ENCODE measurements at regions not wholly inside any gene's neighbourhood (a gene's known extent, or its start where the extent isn't known, plus 50 kb on each side); places are given as distances from the start of the nearest gene placed in this dataset.
"Not testable (repeated sequence)": the region's sequence is repeated elsewhere in the genome, so short reads cannot be mapped to it uniquely, and the experiment has no call there.

GRCh38 chr4:81816031-81816761, 344.5 kb upstream of the RASGEF1B start:
- no peak for DNase-seq (ENCODE audit: low spot score)

DNA sequence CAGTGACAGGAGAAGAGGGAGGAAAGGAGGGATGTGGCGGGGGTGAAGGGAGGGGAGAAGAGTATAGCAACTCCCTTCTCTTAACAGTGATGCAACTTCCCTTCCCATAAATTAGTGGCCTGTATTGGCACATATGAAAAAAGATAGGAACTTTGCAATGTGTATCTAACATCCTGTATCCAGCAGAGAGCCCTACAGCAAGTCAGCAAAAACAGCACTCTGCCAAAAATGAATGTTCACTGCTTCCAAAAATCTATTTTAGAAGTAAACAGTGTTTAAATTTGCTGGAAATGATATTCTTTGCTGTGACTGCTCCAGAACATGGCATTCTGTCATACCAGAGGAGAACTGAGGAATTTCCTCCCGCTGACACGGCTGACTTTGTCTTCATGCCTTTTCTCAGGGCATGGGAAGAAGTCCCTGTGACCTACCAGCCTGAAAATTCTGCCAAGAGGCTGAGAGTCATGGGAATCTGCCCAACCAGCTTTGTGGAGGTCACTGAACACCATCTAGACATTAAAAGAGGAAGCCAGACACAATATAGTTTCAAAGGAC, 343.4 kb upstream of the RASGEF1B start:
- no peak for DNase-seq (ENCODE audit: low spot score)

DNA sequence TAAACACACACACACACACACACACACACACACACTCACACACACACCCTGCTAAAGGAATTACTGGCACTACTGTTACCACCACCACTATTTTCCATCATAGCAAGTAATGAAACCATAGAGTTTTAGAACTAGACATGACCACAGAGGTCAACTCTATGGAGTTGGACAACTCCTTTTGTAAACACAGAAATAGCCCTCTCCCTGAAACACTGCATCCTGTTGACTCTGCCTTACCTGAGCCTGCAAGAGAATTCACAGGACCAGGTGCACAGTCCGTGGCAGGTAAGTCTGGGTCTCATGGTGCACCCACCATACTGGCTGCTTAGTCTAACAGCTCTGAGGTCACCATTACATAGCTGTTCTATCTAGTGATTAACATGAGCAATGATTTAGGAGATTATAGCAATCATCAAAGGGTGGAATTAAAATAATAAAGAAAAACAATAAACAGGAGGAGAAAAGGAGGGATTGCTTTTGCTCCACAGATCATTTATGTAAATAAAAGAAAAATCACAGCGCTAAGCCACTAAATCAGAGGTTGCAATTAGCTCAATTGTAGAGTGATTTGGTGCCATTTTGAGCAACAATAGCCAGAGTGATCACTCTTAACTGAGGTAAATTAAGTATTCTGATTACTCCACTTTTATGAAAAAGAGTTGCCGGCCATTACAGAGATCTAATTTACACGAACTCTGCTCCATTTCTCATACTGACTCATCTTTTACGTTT, 340.0 kb upstream of the RASGEF1B start:
- DNase-seq (ENCODE audit: low spot score), result no peak

- DNase-seq (ENCODE audit: low spot score), result no peak
Observed at GRCh38 chr4:81808011-81808672, 336.4 kb upstream of the RASGEF1B start.

DNA sequence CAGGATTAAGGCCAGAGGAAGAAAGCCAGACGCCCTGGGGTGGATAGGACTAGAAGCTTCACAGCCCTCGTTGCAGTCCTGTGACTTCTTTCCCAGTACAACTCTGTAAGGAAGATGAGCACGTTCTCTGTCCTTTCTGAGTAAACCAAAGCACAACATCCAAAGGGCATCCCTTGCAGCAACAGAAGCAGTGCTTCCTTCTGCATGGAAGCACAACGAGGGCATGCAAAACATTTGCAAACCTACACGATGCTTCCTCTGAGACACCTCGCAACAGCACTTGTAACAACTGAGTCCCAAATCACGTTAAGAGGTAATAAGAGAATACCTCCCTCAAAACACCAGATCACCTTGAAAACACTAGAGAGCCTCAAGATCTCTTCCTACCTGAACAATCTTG, 335.7 kb upstream of the RASGEF1B start:
- DNase-seq (ENCODE audit: low spot score), result no peak

GRCh38 chr4:81806485-81806884, 334.8 kb upstream of the RASGEF1B start:
- DNase-seq (ENCODE audit: low spot score), result no peak

DNA sequence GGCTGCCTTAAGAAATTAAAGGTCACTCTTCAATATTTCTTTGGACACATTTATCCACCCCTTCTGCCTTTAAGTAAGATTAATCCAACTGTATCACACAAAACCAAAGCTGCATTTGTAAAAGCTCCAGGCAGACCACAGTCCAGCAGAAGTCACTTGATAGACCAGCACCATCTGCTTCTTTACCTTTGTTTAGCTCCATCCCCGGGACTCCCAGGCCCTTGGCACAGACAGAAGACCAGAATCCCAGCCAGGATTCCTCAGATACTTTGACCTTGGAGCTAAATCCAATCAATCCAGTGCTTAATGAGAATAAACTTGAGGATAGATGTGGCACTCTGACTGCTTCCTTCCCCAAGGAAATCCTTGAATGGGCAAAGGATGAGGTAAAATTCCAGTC, 333.1 kb upstream of the RASGEF1B start:
- no peak for DNase-seq (ENCODE audit: low spot score)

- no peak for DNase-seq (ENCODE audit: low spot score)
Observed at GRCh38 chr4:81802285-81802846, 330.7 kb upstream of the RASGEF1B start.

DNA sequence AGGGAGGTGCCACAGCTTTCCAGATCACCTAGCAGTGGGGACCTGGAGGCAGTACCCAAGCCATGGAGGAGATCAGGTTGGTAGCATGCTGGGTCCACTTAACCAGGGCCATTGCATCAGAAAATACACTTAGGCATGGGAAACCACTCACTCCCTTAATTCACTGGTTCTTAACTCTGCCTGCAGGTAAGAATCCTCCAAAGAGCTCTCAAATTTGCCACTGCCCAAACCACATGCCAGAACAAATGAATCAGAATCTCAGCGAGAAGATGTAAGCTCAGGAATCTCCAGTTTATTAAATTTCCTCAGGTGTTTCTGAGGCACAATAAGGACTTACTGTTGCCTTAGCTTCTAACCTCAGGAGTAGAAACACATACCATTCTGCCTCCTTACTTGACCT, 327.7 kb upstream of the RASGEF1B start:
- DNase-seq (ENCODE audit: low spot score), result no peak

DNA sequence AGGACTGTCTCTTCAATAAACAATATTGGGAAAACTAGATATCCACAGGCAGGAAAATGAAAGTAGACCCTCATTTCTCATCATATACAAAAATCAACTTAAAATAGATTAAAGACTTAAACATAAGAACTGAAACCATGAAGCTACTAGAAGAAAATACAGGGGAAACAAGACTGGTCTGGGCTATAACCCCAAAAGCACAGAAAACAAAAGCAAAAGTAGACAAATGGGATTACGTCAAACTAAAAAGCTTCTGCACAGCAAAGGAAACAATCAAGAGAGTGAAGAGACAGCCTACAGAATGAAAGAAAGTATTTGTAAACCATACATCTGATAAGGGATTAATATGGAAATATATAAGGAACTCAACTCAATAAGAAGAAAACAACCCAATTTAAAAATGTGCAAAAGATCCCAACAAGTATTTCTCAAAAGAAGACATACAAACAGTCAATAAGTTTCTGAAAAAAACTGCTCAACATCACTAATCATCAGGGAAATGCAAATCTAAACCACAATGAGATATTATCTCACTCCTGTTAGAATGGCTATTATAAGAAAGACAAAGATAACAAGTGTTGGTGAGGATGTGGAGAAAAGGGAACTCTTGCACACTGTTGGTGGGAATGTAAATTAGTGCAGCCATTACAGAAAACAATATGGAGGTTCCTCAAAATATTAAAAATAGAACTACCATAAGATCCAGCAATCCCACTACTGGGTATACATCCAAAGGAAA, 325.3 kb upstream of the RASGEF1B start:
- DNase-seq (ENCODE audit: low spot score), result no peak

GRCh38 chr4:81792521-81792920, 320.8 kb upstream of the RASGEF1B start:
- no peak for DNase-seq (ENCODE audit: low spot score)

GRCh38 chr4:81790477-81790876, 318.8 kb upstream of the RASGEF1B start:
- DNase-seq (ENCODE audit: low spot score), result no peak

DNA sequence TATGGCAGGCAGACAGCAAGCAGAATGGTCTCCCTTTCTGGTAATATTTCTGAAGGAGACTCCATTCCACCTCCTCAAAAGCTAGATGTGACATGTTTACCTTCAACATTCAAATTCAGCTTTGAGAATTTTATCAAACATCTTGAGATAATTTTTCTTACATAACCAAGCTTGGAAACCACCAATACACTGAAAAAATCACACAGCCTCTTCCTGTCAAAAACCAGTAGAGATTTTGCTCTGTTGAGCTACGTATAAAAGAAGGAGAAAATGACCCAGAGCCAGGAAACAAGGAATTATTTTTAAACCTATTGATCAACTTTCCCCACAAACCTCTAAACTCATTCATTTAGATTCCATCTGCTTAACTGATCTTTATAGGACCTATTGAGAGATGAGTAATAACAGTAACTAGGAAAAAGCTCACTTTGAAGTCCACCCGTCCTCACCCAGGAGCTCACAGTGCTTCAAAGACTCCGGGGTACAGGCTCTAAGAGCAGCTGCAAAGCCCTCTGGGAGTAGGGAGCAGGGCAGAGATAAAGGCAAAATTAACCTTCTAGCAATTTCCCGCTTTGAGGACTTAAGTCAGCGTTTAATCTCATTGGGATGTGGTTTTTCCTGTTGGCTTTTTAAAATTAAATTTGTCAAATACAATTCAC, 318.2 kb upstream of the RASGEF1B start:
- no peak for DNase-seq (ENCODE audit: low spot score)

DNA sequence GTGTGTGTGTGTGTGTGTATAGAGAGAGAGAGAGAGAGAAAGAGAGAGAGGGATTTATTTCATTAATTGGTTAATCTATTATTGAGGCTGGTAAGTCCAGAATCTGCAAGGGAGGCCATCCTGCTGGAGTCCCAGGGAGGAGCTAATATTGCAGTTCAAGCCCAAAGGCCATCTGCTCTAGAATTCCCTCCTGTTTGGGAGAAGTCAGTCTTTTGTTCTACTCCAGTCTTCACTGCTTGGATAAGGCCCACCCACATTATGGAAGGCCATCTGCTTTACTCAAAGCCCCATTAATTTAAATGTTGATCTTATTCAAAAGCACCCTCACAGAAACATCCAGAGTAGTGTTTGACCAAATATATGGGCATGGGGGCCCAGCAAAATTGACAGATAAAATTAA, 317.5 kb upstream of the RASGEF1B start:
- no peak for DNase-seq (ENCODE audit: low spot score)

- DNase-seq (ENCODE audit: low spot score), result no peak
Observed at GRCh38 chr4:81786766-81787165, 315.1 kb upstream of the RASGEF1B start.

DNA sequence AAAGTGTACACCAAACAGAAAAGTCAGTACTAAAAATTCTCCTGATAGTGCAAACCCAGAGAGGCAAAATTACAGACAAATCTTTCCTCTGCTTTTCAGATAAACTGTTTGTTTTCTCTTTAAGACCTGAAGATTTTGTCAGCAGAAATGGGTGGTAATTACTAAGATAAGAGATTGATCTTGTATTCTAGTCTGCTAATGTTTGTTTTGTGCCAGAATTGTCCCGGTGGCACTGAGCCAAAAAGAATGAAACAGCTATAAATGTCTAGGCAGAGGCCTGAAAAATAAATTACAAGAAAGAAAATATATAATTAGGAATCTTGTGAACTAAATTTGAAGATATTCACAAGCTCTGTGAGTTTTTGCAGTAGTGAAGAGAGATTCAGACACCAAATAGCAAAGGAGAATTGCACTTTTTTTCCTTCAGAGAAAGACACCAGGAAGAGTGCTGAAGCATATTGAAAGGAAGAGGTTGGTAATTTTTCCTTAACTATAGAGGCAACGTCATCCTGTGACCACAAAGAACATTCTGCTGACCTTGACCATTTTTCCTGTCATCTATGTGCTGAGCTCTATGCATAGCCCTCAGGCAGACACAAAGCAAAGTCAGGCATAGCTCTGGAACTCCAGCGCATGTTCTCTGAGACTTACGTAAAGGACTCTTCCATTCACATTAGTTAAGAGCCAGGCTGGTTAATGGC, 314.5 kb upstream of the RASGEF1B start:
- DNase-seq (ENCODE audit: low spot score), result no peak

- DNase-seq (ENCODE audit: low spot score), result no peak
Observed at GRCh38 chr4:81785338-81785737, 313.6 kb upstream of the RASGEF1B start.

- DNase-seq (ENCODE audit: low spot score), result no peak
Observed at GRCh38 chr4:81783558-81783957, 311.9 kb upstream of the RASGEF1B start.

DNA sequence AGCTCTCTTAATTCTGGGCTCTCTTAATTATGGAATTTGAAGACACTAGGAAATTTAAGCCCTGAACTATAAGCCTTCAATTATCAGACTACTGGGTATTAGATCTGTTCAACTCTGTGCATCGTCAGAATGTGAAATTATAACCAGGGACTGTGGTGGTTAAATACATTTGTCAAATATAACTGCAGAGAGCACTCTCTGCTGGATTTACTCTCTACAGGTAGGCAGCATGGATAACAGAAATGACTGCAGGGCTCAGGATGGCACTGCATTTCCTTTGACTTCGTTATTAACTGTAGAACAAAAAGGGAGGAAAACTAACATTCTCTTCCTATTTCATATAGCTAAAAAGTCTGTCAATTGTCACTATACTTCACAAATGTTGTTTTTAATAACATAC, 310.1 kb upstream of the RASGEF1B start:
- no peak for DNase-seq (ENCODE audit: low spot score)

DNA sequence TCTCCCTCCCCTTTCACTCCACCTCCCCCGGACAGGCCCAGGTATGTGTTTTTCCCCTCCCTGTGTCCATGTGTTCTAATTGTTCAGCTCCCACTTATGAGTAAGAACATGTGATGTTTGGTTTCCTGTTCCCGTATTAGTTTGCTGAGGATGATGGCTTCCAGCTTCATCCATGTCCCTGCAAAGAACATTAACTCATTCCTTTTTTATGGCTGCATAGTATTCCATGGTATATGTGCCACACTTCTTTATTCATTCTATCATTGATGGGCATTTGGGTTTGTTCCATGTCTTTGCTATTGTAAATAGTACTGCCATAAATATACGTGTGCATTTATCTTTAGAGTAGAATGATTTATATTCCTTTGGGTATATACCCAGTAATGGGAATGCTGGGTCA, 306.0 kb upstream of the RASGEF1B start:
- DNase-seq (ENCODE audit: low spot score), result not testable (repeated sequence)

GRCh38 chr4:81776794-81777193, 305.1 kb upstream of the RASGEF1B start:
- DNase-seq (ENCODE audit: low spot score), result no peak

Data from NAMALWA (cell line).